Suprapubic skin (tissue), 4 donors: ENCODE measurements at regions not wholly inside any gene's neighbourhood (a gene's known extent, or its start where the extent isn't known, plus 50 kb on each side); places are given as distances from the start of the nearest gene placed in this dataset.
A peak's percentile ranks its signal among the peaks of the same experiment; 100 is the strongest.
"Not testable (repeated sequence)": the region's sequence is repeated elsewhere in the genome, so short reads cannot be mapped to it uniquely, and the experiment has no call there.

Experiments used
- DNase-seq, 2 donors: peaks; one replicate each; pipeline ENCODE4 v3.0.0-alpha.2; 2019; ENCODE audit warnings: low spot score in 2 of 2
- H3K27ac ChIP-seq: fragments of 200-600 bp; sonication (generic); one replicate; pipeline ENCODE4 v1.5.1; 2019
- H3K27me3 ChIP-seq: fragments of 200-600 bp; sonication (generic); one replicate; pipeline ENCODE4 v1.5.1; 2019
- H3K36me3 ChIP-seq: fragments of 200-600 bp; sonication (generic); one replicate; pipeline ENCODE4 v1.5.1; 2019
- H3K4me1 ChIP-seq: fragments of 200-600 bp; sonication (generic); one replicate; pipeline ENCODE4 v1.5.1; 2019
- H3K4me3 ChIP-seq: fragments of 200-600 bp; sonication (generic); one replicate; pipeline ENCODE4 v1.5.1; 2019; ENCODE audit warnings: mild to moderate bottlenecking
- H3K9me3 ChIP-seq: fragments of 200-600 bp; sonication (generic); one replicate; pipeline ENCODE4 v1.5.1; 2019
- EP300 ChIP-seq: sonication (generic); formaldehyde crosslinking; IDR thresholded peaks from one replicate; pipeline ENCODE4 v1.6.1; 2017; ENCODE audit warnings: antibody characterized with exemption
- POLR2A ChIP-seq, 2 donors: fragments of 450-650 bp; IDR thresholded peaks; one replicate each; pipeline ENCODE4 v1.6.1; 2017; ENCODE audit warnings: antibody characterized with exemption in 2 of 2, mild to moderate bottlenecking in 2 of 2, moderate library complexity in 2 of 2
- POLR2AphosphoS5 ChIP-seq, 3 donors: sonication (generic); formaldehyde crosslinking; IDR thresholded peaks; one replicate each; pipeline ENCODE4 v1.6.1; 2017; ENCODE audit warnings: antibody characterized with exemption in 3 of 3
- WGBS: methylation state at CpG from one replicate; pipeline ENCODE4 v1.1.5; 2018; 5-methylcytosine and 5-hydroxymethylcytosine counted together
- TF ChIP-seq, protein P1 (sequence below), 2 donors: fragments of 200-600 bp in 1 of 2; fragments of 450-650 bp in 1 of 2; sonication (generic) in 1 of 2; IDR thresholded peaks; one replicate each; pipeline ENCODE4 v1.5.1; 2016 to 2019; ENCODE audit warnings: antibody characterized with exemption in 2 of 2, mild to moderate bottlenecking in 1 of 2, moderate library complexity in 1 of 2

DNA sequence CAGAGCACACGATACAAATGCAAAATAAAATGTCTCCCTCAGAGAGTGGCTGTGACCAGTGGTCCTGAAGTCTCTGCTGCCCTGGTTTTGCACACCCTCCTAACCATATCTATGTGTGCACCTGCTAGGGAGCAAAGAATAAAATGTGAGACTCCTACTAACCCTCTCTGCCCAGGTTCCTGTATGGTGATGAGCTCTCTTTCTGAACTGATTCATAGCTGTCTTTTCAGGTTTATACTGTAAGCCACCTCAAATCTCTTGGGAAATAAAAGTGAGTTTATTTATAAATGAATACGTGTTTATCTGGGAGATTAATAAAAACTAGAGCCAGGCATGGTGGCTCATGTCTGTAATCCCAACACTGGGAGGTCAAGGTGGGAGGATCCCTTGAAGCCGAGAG lies 126.0 kb upstream of the RBPJ start:
- 97% methylated on average over 3 of the region's 3 CpGs for WGBS
- H3K36me3 ChIP-seq = no peaks in the 10 kb centered on the region
- no peaks in the 10 kb centered on the region for H3K9me3 ChIP-seq
- H3K4me3 ChIP-seq = no peak overlapping the region
- no peak for DNase-seq
- no peaks in the 10 kb centered on the region for H3K27me3 ChIP-seq
- H3K27ac ChIP-seq = no peak overlapping the region
- TF ChIP-seq, protein P1, sequence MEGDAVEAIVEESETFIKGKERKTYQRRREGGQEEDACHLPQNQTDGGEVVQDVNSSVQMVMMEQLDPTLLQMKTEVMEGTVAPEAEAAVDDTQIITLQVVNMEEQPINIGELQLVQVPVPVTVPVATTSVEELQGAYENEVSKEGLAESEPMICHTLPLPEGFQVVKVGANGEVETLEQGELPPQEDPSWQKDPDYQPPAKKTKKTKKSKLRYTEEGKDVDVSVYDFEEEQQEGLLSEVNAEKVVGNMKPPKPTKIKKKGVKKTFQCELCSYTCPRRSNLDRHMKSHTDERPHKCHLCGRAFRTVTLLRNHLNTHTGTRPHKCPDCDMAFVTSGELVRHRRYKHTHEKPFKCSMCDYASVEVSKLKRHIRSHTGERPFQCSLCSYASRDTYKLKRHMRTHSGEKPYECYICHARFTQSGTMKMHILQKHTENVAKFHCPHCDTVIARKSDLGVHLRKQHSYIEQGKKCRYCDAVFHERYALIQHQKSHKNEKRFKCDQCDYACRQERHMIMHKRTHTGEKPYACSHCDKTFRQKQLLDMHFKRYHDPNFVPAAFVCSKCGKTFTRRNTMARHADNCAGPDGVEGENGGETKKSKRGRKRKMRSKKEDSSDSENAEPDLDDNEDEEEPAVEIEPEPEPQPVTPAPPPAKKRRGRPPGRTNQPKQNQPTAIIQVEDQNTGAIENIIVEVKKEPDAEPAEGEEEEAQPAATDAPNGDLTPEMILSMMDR (IDR thresholded peaks at IDR 0.05) = no peak
- no peak for TF ChIP-seq EP300
- TF ChIP-seq POLR2A (IDR thresholded peaks at IDR 0.05) = no peak
- TF ChIP-seq POLR2AphosphoS5 (IDR thresholded peaks at IDR 0.05) = no peak
- no peaks in the 10 kb centered on the region for H3K4me1 ChIP-seq

GRCh38 chr4:26196567-26196966 lies 124.2 kb upstream of the RBPJ start:
- no peak for DNase-seq
- no peak overlapping the region for H3K27ac ChIP-seq
- no peaks in the 10 kb centered on the region for H3K36me3 ChIP-seq
- no peaks in the 10 kb centered on the region for H3K4me1 ChIP-seq
- no peaks in the 10 kb centered on the region for H3K27me3 ChIP-seq
- TF ChIP-seq POLR2A (IDR thresholded peaks at IDR 0.05) (no peak), EP300 (no peak), POLR2AphosphoS5 (IDR thresholded peaks at IDR 0.05) (no peak)
- TF ChIP-seq, protein P1 (IDR thresholded peaks at IDR 0.05) = no peak
- H3K9me3 ChIP-seq = no peaks in the 10 kb centered on the region
- 81% methylated on average over 5 of the region's 5 CpGs for WGBS
- no peak overlapping the region for H3K4me3 ChIP-seq

GRCh38 chr4:26197018-26197779 lies 123.6 kb upstream of the RBPJ start:
- no peak overlapping the region for H3K27ac ChIP-seq
- TF ChIP-seq EP300 (no peak), POLR2AphosphoS5 (IDR thresholded peaks at IDR 0.05) (peak in 1 of 3 donors; percentile 17)
- H3K36me3 ChIP-seq = no peaks in the 10 kb centered on the region
- H3K27me3 ChIP-seq = no peaks in the 10 kb centered on the region
- no peaks in the 10 kb centered on the region for H3K4me1 ChIP-seq
- 57% methylated on average over 9 of the region's 9 CpGs for WGBS
- no peaks in the 10 kb centered on the region for H3K9me3 ChIP-seq
- DNase-seq = no peak
- H3K4me3 ChIP-seq = no peak overlapping the region

DNA sequence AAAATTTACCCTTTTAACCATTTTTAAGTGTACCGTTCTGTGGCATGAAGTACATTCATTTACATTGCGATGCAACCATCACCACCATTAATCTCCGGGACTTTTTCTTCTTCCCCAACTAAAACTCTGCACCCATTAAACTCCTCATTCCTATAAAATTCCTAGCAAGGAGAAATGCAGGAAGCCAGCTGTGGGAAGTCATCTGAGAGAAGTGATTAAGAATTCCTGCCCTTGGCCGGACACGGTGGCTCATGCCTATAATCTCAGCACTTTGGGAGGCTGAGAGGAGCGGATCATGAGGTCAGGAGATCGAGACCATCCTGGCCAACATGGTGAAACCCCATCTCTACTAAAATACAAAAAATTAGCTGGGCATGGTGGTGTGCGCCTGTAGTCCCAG lies 121.9 kb upstream of the RBPJ start:
- not testable (repeated sequence) for H3K36me3 ChIP-seq, DNase-seq, H3K4me1 ChIP-seq, H3K27ac ChIP-seq, H3K9me3 ChIP-seq, H3K4me3 ChIP-seq, H3K27me3 ChIP-seq
- 86% methylated on average over 8 of the region's 8 CpGs for WGBS

DNA sequence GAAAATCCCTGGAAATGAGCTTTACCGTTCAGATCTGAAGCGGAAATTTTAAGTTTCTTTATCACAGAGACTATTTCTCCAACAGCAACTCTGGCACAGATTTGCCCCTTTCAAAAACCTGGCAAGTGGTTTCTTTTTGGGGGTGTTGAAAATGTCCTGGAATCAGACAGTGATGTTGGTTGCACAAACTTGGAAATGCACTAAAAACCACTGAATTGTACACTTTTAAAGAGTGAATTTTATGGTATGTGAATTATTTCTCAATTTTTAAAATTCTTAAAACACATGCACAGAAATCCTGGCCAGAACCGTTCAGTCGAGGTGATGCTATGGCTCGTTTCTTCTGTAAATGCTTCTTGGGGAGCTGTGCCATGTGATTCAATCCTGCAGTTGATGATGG lies 121.2 kb upstream of the RBPJ start:
- DNase-seq = no peak
- H3K4me3 ChIP-seq = no peak overlapping the region
- WGBS = 72% methylated on average over 5 of the region's 5 CpGs
- H3K27me3 ChIP-seq = no peaks in the 10 kb centered on the region
- H3K27ac ChIP-seq = no peak overlapping the region
- TF ChIP-seq EP300 (no peak), POLR2A (IDR thresholded peaks at IDR 0.05) (no peak)
- H3K9me3 ChIP-seq = no peaks in the 10 kb centered on the region
- H3K36me3 ChIP-seq = no peaks in the 10 kb centered on the region
- peaks cover 4% of the 10 kb centered on the region for H3K4me1 ChIP-seq

GRCh38 chr4:26201120-26201519 lies 119.7 kb upstream of the RBPJ start:
- DNase-seq = no peak
- 40% methylated on average over 2 of the region's 2 CpGs for WGBS
- Histone ChIP-seq H3K4me1 (peaks cover 17% of the 10 kb centered on the region), H3K27me3 (no peaks in the 10 kb centered on the region), H3K27ac (no peak overlapping the region), H3K9me3 (no peaks in the 10 kb centered on the region), H3K4me3 (no peak overlapping the region), H3K36me3 (no peaks in the 10 kb centered on the region)
- TF ChIP-seq POLR2A (IDR thresholded peaks at IDR 0.05) (no peak), EP300 (no peak), POLR2AphosphoS5 (IDR thresholded peaks at IDR 0.05) (no peak)
- TF ChIP-seq, protein P1 (IDR thresholded peaks at IDR 0.05) = no peak
